Calu3 (cell line): ENCODE measurements at regions not wholly inside any gene's neighbourhood (a gene's known extent, or its start where the extent isn't known, plus 50 kb on each side); places are given as distances from the start of the nearest gene placed in this dataset.

ENCODE experiments used
- BruUV-seq: library from RNA; stranded (reverse); fragments of 400-500 nt; replicated peaks from 2 replicates; lab custom pipeline; 2021; lab: Mats Ljungman, UMichigan
- CTCF ChIA-PET: fragments of 300-600 bp; sonication (Branson Sonifier 250); formaldehyde crosslinking; loops from one replicate; lab custom pipeline; 2022; ENCODE audit warnings: antibody characterized with exemption; lab: Charles Lee
- DNase-seq: peaks from one replicate; pipeline ENCODE4 v3.0.0; 2022
- H3K27ac Mint-ChIP-seq: one replicate; pipeline ENCODE4 v1.8.0; 2022; ENCODE audit warnings: mixed read lengths; ENCODE audit not compliant: unreplicated experiment
- H3K27me3 Mint-ChIP-seq: one replicate; pipeline ENCODE4 v1.8.0; 2022; ENCODE audit warnings: mixed read lengths; ENCODE audit not compliant: unreplicated experiment
- H3K36me3 Mint-ChIP-seq: one replicate; pipeline ENCODE4 v1.8.0; 2022; ENCODE audit warnings: mild to moderate bottlenecking, moderate library complexity, mixed read lengths; ENCODE audit not compliant: insufficient read depth, unreplicated experiment
- H3K4me1 Mint-ChIP-seq: one replicate; pipeline ENCODE4 v1.8.0; 2022; ENCODE audit warnings: mild to moderate bottlenecking, low read depth, mixed read lengths; ENCODE audit not compliant: unreplicated experiment
- H3K4me3 Mint-ChIP-seq: one replicate; pipeline ENCODE4 v1.8.0; 2022; ENCODE audit warnings: mild to moderate bottlenecking, low read depth, moderate library complexity, mixed read lengths; ENCODE audit not compliant: unreplicated experiment
- H3K9me3 Mint-ChIP-seq: one replicate; pipeline ENCODE4 v1.8.0; 2022; ENCODE audit warnings: low read depth, mixed read lengths; ENCODE audit not compliant: unreplicated experiment
- CTCF ChIP-seq: fragments of 200-600 bp; IDR thresholded peaks from one replicate; pipeline ENCODE4 v1.8.0; 2022; ENCODE audit warnings: antibody characterized with exemption; ENCODE audit not compliant: unreplicated experiment
- intact Hi-C: fragments of 100-400 bp; cut with micrococcal nuclease; formaldehyde crosslinking; loops from one replicate; pipeline ENCODE4 v1.10.0; 2022; ENCODE audit not compliant: unreplicated experiment

DNA sequence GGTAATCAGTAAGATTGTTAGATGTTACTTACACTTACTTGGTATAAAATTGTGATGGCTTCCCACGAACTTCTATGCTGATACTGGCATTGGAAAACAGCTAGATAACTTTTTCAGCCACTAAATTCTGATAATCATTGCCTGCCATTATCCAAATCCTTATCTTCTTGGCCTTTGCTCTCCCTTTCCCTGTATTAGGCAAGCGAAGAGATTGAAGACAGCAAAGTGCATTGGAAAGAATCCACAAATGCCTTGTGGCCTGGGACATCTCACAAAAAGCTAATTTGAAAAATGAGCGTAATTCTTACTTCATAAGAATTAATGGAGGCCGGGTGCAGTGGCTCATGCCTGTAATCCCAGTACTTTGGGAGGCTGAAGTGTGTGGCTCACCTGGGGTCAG is 79.5 kb upstream of the MARCKS start:
- Mint-ChIP-seq H3K4me1 (no peaks in the 10 kb centered on the region), H3K27ac (no peak overlapping the region), H3K4me3 (no peak overlapping the region), H3K27me3 (no peaks in the 10 kb centered on the region), H3K9me3 (no peaks in the 10 kb centered on the region), H3K36me3 (no peaks in the 10 kb centered on the region)
- CTCF ChIA-PET: interaction anchor here (0.6 kb wide), 1 partner anchor 468 kb away, joined by 3 read pairs; no protein-coding TSS in a partner anchor
- no TSS peak for BruUV-seq
- DNase-seq: no peak
- no peak for TF ChIP-seq CTCF
- intact Hi-C loops: no loop called here

GRCh38 chr6:113779656-113780055 is 77.5 kb upstream of the MARCKS start:
- Mint-ChIP-seq H3K27ac (no peak overlapping the region), H3K9me3 (no peaks in the 10 kb centered on the region), H3K4me1 (no peaks in the 10 kb centered on the region), H3K36me3 (no peaks in the 10 kb centered on the region), H3K27me3 (no peaks in the 10 kb centered on the region), H3K4me3 (no peak overlapping the region)
- CTCF ChIA-PET: no interaction called here
- no TSS peak for BruUV-seq
- intact Hi-C loops: loop anchor here (10.0 kb wide), 1 partner anchor 145 kb away; no protein-coding TSS in a partner anchor
- no peak for DNase-seq
- TF ChIP-seq CTCF: no peak

- Mint-ChIP-seq H3K4me1 (no peaks in the 10 kb centered on the region), H3K27me3 (no peaks in the 10 kb centered on the region), H3K4me3 (no peak overlapping the region), H3K36me3 (peaks cover 5% of the 10 kb centered on the region), H3K27ac (no peak overlapping the region), H3K9me3 (no peaks in the 10 kb centered on the region)
- CTCF ChIA-PET: no interaction called here
- BruUV-seq: no TSS peak
- intact Hi-C loops: loop anchor here (10.0 kb wide), 1 partner anchor 148 kb away; no protein-coding TSS in a partner anchor
- TF ChIP-seq CTCF: no peak
- DNase-seq: no peak
These were observed 74.5 kb upstream of the MARCKS start for GRCh38 chr6:113782636-113783035.

- DNase-seq: peak; percentile 17
- H3K27ac Mint-ChIP-seq: peak overlapping the region; percentile 90
- H3K9me3 Mint-ChIP-seq: no peaks in the 10 kb centered on the region
- H3K4me3 Mint-ChIP-seq: no peak overlapping the region
- no TSS peak for BruUV-seq
- H3K27me3 Mint-ChIP-seq: no peaks in the 10 kb centered on the region
- no peaks in the 10 kb centered on the region for H3K4me1 Mint-ChIP-seq
- intact Hi-C loops: loop anchor here (2.0 to 10.0 kb wide), 2 partner anchors 71 to 151 kb away; partner anchors contain the start of gene MARCKS
- peaks cover 5% of the 10 kb centered on the region for H3K36me3 Mint-ChIP-seq
- CTCF ChIA-PET: interaction anchor here (0.5 to 2.0 kb wide), 7 partner anchors 12 to 619 kb away, joined by 3 to 9 read pairs (median 3); no protein-coding TSS in a partner anchor
- no peak for TF ChIP-seq CTCF
These were observed 71.0 kb upstream of the MARCKS start for GRCh38 chr6:113786168-113786567.
